ENCODE measurements at regions not wholly inside any gene's neighbourhood (a gene's known extent, or its start where the extent isn't known, plus 50 kb on each side); places are given as distances from the start of the nearest gene placed in this dataset.

DNA sequence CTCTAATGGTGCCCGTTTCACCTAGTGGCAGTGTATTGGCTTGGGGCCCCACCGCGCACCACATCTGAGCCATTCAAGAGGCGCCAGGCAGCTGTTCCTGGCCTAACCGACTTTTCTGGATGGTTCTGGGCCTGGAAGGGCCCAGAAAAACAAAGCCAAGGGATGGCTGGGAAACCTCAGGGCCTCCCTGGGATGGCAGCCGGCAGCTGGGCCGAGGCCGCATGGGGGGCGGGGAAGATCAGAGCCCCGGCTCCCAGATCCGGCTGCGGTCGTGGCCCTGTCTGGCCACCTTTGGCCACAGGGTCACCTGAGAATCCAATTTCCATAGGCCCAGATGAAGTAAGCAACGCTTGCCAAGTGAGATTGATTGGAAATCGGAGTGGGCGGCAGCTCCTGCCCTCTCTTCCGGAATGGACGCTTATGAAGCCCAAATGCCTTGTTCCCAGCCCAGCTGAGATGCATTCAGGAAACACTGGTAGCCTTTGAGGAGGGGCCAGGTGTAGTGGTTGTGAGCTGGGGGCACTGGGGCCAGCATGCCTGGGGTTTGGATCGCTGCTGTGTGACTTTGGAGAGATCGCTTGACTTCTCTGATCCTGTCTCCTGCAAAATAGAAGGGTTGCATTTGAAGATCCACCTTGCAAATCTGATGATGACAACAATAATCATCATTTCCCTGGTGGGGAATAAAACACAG is 163.8 kb upstream of the GSE1 start (continued):
- TF ChIP-seq ZNF280D (CRISPR knock-in tag; IDR thresholded peaks at IDR 0.05), result no peak
- peak; percentile 47 for TF ChIP-seq KLF12 (CRISPR knock-in tag; IDR thresholded peaks at IDR 0.05; ENCODE audit: borderline replicate concordance)
- TF ChIP-seq, protein P1, sequence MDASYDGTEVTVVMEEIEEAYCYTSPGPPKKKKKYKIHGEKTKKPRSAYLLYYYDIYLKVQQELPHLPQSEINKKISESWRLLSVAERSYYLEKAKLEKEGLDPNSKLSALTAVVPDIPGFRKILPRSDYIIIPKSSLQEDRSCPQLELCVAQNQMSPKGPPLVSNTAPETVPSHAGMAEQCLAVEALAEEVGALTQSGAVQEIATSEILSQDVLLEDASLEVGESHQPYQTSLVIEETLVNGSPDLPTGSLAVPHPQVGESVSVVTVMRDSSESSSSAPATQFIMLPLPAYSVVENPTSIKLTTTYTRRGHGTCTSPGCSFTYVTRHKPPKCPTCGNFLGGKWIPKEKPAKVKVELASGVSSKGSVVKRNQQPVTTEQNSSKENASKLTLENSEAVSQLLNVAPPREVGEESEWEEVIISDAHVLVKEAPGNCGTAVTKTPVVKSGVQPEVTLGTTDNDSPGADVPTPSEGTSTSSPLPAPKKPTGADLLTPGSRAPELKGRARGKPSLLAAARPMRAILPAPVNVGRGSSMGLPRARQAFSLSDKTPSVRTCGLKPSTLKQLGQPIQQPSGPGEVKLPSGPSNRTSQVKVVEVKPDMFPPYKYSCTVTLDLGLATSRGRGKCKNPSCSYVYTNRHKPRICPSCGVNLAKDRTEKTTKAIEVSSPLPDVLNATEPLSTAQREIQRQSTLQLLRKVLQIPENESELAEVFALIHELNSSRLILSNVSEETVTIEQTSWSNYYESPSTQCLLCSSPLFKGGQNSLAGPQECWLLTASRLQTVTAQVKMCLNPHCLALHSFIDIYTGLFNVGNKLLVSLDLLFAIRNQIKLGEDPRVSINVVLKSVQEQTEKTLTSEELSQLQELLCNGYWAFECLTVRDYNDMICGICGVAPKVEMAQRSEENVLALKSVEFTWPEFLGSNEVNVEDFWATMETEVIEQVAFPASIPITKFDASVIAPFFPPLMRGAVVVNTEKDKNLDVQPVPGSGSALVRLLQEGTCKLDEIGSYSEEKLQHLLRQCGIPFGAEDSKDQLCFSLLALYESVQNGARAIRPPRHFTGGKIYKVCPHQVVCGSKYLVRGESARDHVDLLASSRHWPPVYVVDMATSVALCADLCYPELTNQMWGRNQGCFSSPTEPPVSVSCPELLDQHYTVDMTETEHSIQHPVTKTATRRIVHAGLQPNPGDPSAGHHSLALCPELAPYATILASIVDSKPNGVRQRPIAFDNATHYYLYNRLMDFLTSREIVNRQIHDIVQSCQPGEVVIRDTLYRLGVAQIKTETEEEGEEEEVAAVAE (CRISPR knock-in tag; IDR thresholded peaks at IDR 0.05; ENCODE audit: borderline replicate concordance), result no peak
- no peak for TF ChIP-seq SKI (IDR thresholded peaks at IDR 0.05; ENCODE audit: partially characterized antibody)
- TF ChIP-seq ELF4 (CRISPR knock-in tag; IDR thresholded peaks at IDR 0.05; ENCODE audit: borderline replicate concordance), result no peak
- TF ChIP-seq ZNF207 (IDR thresholded peaks at IDR 0.05; ENCODE audit: borderline replicate concordance), result no peak
- no peak for TF ChIP-seq ZFP36L2 (CRISPR knock-in tag; IDR thresholded peaks at IDR 0.05)
- no peak for TF ChIP-seq ZNF577 (CRISPR knock-in tag; IDR thresholded peaks at IDR 0.05; ENCODE audit: borderline replicate concordance, low read depth)
- TF ChIP-seq ZNF501 (CRISPR knock-in tag; IDR thresholded peaks at IDR 0.05), result peak; percentile 87
- TF ChIP-seq ZNF383 (CRISPR knock-in tag; IDR thresholded peaks at IDR 0.05; ENCODE audit: borderline replicate concordance), result no peak
- no peak for TF ChIP-seq NCOA5 (CRISPR knock-in tag; IDR thresholded peaks at IDR 0.05)
- TF ChIP-seq RBAK (CRISPR knock-in tag; IDR thresholded peaks at IDR 0.05), result no peak
- TF ChIP-seq PCBP1 (IDR thresholded peaks at IDR 0.05; ENCODE audit: borderline replicate concordance, low read depth, low read length), result 0 out of 2 replicates have a peak, but pooled peaks have one; percentile 6
- peak; percentile 50 for TF ChIP-seq ZFP36 (IDR thresholded peaks at IDR 0.05; ENCODE audit: borderline replicate concordance, low read depth, low read length, partially characterized antibody)
- TF ChIP-seq STAG1 (CRISPR knock-in tag; IDR thresholded peaks at IDR 0.05), result no peak
- no peak for TF ChIP-seq IRF2 (CRISPR knock-in tag; IDR thresholded peaks at IDR 0.05)
- no peak for TF ChIP-seq FOXM1 (CRISPR knock-in tag; IDR thresholded peaks at IDR 0.05)
- TF ChIP-seq KDM2A (CRISPR knock-in tag; IDR thresholded peaks at IDR 0.05; ENCODE audit: borderline replicate concordance, low read depth), result no peak
- TF ChIP-seq ZSCAN25 (CRISPR knock-in tag; IDR thresholded peaks at IDR 0.05), result no peak; the same call in 1 of the 2 replicates
- TF ChIP-seq KAT2B (IDR thresholded peaks at IDR 0.05; ENCODE audit: borderline replicate concordance, low read depth, low read length), result no peak
- TF ChIP-seq ZFP82 (CRISPR knock-in tag; IDR thresholded peaks at IDR 0.05; ENCODE audit: borderline replicate concordance), result no peak
- TF ChIP-seq BCL6 (CRISPR knock-in tag; IDR thresholded peaks at IDR 0.05), result peak; percentile 10; the same call in 1 of the 2 replicates
